ENCODE measurements at regions not wholly inside any gene's neighbourhood (a gene's known extent, or its start where the extent isn't known, plus 50 kb on each side); places are given as distances from the start of the nearest gene placed in this dataset.

DNA sequence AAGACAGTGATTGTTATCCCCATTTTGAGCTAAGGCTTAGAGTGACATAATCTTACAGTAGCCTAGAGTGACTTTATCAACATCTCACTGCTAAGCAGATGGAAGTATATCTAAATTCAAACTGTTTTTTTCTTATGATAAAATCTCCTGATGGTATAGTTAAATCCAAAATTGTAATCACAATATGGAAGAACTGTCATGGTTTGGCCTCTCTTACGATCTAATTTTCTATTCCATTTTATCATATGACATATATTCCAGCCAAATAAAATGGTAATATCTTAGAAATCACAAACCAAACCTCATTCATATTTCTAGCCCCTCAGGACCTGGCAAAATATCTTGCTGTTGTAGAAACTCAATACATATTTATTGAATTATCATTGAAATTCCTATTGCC, 864.7 kb downstream of the SLC6A15 start:
- H3K36me3 Mint-ChIP-seq (ENCODE audit: low read depth): no peaks in the 10 kb centered on the region
- H3K4me3 Mint-ChIP-seq: no peak overlapping the region
- peaks cover 8% of the 10 kb centered on the region; the same call in 1 of the 2 replicates for H3K4me1 Mint-ChIP-seq (ENCODE audit: low read depth)
- DNase-seq: no peak
- H3K9me3 Mint-ChIP-seq: no peaks in the 10 kb centered on the region
- no peaks in the 10 kb centered on the region for H3K27me3 Mint-ChIP-seq (ENCODE audit: insufficient read depth)
- TF ChIP-seq, protein P1, sequence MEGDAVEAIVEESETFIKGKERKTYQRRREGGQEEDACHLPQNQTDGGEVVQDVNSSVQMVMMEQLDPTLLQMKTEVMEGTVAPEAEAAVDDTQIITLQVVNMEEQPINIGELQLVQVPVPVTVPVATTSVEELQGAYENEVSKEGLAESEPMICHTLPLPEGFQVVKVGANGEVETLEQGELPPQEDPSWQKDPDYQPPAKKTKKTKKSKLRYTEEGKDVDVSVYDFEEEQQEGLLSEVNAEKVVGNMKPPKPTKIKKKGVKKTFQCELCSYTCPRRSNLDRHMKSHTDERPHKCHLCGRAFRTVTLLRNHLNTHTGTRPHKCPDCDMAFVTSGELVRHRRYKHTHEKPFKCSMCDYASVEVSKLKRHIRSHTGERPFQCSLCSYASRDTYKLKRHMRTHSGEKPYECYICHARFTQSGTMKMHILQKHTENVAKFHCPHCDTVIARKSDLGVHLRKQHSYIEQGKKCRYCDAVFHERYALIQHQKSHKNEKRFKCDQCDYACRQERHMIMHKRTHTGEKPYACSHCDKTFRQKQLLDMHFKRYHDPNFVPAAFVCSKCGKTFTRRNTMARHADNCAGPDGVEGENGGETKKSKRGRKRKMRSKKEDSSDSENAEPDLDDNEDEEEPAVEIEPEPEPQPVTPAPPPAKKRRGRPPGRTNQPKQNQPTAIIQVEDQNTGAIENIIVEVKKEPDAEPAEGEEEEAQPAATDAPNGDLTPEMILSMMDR (IDR thresholded peaks at IDR 0.05): no peak
- H3K27ac Mint-ChIP-seq: no peak overlapping the region

DNA sequence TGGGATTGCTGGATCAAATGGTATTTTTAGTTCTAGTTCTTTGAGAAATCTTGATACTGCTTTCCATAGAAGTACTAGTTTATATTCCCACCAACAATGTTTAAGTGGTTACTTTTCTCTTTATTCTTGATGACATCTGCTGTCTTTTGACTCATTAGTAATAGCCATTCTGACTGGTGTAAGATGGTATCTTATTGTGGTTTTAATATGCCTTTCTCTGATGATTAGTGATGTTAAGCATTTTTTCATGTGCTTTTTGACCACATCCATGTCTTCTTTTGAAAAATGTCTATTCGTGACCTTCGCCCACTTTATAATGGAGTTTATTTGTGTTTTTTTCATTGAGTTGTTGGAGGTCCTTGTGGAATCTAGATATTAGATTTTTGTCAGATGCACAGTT, 865.7 kb downstream of the SLC6A15 start:
- DNase-seq: peak; percentile 15
- Mint-ChIP-seq H3K27me3 (ENCODE audit: insufficient read depth) (no peaks in the 10 kb centered on the region), H3K27ac (no peak overlapping the region), H3K4me1 (ENCODE audit: low read depth) (peaks cover 8% of the 10 kb centered on the region; the same call in 1 of the 2 replicates), H3K4me3 (no peak overlapping the region), H3K9me3 (no peaks in the 10 kb centered on the region), H3K36me3 (ENCODE audit: low read depth) (no peaks in the 10 kb centered on the region)
- TF ChIP-seq, protein P1 (IDR thresholded peaks at IDR 0.05): no peak

DNA sequence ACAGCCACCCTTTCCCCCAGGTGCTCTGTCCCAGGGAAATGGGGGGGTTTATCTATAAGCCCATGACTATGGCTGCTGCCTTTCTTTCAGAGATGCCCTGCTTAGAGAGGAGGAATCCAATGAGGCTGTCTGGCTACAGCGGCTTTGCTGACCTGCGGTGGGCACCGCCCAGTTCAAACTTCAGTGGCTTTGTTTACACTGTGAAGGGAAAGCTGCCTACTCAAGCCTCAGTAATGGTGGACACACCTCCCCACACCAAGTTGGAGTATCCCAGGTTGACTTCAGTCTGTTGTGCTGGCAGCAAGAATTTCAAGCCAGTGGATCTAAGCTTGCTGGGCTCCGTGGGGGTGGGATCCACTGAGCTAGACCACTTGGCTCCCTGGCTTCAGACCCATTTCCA, 869.2 kb downstream of the SLC6A15 start:
- Mint-ChIP-seq H3K36me3 (ENCODE audit: low read depth) (no peaks in the 10 kb centered on the region), H3K27ac (no peak overlapping the region), H3K4me1 (ENCODE audit: low read depth) (peaks cover 8% of the 10 kb centered on the region; the same call in 1 of the 2 replicates), H3K27me3 (ENCODE audit: insufficient read depth) (no peaks in the 10 kb centered on the region), H3K9me3 (no peaks in the 10 kb centered on the region), H3K4me3 (no peak overlapping the region)
- TF ChIP-seq, protein P1 (IDR thresholded peaks at IDR 0.05): no peak
- DNase-seq: no peak

DNA sequence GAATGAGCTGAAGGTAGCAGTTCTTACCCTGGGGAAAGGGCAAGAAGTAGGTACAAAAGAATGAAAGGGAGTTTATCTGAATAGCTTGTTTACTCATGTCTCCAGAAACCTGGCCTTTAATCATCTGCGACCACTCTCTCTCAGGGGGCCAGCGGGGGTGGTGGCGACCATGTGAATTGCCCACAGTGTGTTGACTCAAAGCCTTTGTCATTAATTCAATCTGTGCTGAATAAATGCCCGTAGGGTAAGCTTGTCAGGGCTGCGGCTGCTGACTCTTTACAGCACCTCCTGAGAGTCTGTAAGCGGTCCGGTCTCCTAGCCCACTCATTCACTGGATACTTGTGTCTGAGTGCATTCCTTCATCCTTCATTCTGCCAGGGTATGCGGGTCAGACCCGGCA, 874.4 kb downstream of the SLC6A15 start:
- no peak for DNase-seq
- no peaks in the 10 kb centered on the region; the same call in 1 of the 2 replicates for H3K27me3 Mint-ChIP-seq (ENCODE audit: insufficient read depth)
- no peak overlapping the region for H3K4me3 Mint-ChIP-seq
- TF ChIP-seq, protein P1 (IDR thresholded peaks at IDR 0.05): no peak
- peaks cover under 1% of the 10 kb centered on the region; the same call in 1 of the 2 replicates for H3K9me3 Mint-ChIP-seq
- no peak overlapping the region for H3K27ac Mint-ChIP-seq
- no peaks in the 10 kb centered on the region for H3K4me1 Mint-ChIP-seq (ENCODE audit: low read depth)
- no peaks in the 10 kb centered on the region for H3K36me3 Mint-ChIP-seq (ENCODE audit: low read depth)

DNA sequence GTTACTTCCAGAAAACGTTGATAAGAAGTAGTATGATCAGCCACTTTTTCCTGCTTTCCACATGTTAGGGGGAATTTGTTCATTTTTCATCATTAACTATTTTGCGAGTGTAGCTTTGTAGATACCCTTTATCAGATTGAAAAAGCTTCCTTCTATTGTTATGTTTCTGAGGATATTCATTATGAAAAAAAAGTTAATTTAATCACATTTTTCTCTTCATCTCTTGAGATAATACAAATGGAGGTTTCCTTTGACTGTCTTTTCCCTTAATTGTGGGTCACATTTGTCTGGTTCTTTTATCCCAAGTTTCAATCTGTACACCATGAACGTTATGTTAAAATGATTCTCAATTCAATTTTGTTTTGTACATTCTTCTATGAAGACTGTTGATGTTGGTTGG, 875.7 kb downstream of the SLC6A15 start:
- no peaks in the 10 kb centered on the region for H3K4me1 Mint-ChIP-seq (ENCODE audit: low read depth)

More for the DNA sequence above, 875.7 kb downstream of the SLC6A15 start:
- TF ChIP-seq, protein P1 (IDR thresholded peaks at IDR 0.05): no peak
- peaks cover 8% of the 10 kb centered on the region for H3K9me3 Mint-ChIP-seq
- no peak for DNase-seq
- H3K4me3 Mint-ChIP-seq: no peak overlapping the region
- no peaks in the 10 kb centered on the region for H3K36me3 Mint-ChIP-seq (ENCODE audit: low read depth)
- H3K27ac Mint-ChIP-seq: no peak overlapping the region
- H3K27me3 Mint-ChIP-seq (ENCODE audit: insufficient read depth): no peaks in the 10 kb centered on the region; the same call in none of the 2 replicates

All from HFFc6 (cell line).